ENCODE measurements at regions not wholly inside any gene's neighbourhood (a gene's known extent, or its start where the extent isn't known, plus 50 kb on each side); places are given as distances from the start of the nearest gene placed in this dataset.

DNA sequence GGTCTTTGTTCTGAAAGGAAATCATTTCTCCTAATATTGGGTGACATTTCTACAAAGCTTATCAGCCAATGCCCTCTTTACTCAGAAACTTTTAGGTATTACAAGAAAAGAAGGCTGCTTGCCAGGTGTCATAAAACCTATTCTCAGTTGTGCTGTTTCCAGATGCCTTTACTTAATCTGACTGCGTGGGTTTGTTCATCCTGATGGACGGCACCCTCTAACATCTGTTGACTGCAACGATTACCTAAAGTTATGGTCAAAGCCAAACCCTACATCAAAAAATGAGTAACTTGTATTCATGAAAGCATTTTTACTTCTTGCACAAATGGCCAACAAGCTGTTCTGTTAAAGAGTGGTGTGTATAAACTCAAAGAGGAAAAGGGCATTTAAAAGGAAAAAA, 207.7 kb upstream of the PDZRN3 start:
- H3K36me3 ChIP-seq (ENCODE audit: control insufficient read depth in 1 of 2, insufficient read depth in 2 of 2, low read length in 2 of 2) = no peaks in the 10 kb centered on the region
- no peak overlapping the region for H2BK120ac ChIP-seq (ENCODE audit: insufficient read depth, low read length, poor library complexity)
- no peak overlapping the region for H3K23ac ChIP-seq (ENCODE audit: low read length)
- H4K8ac ChIP-seq (ENCODE audit: low read depth, low read length) = no peak overlapping the region
- H2AK5ac ChIP-seq (ENCODE audit: low read length) = no peak overlapping the region
- no peak overlapping the region for H3K27ac ChIP-seq (ENCODE audit: low read depth, low read length)
- H3K4me3 ChIP-seq (ENCODE audit: low read depth, low read length) = no peak overlapping the region
- H3K79me2 ChIP-seq (ENCODE audit: control insufficient read depth, insufficient read depth, low read length, poor library complexity) = no peaks in the 10 kb centered on the region
- H3K18ac ChIP-seq (ENCODE audit: low read length) = no peak overlapping the region
- no peak overlapping the region for H4K12ac ChIP-seq (ENCODE audit: low read depth, low read length)
- no peak overlapping the region for H2AFZ ChIP-seq (ENCODE audit: insufficient read depth, low read length, poor library complexity)
- no peaks in the 10 kb centered on the region for H3K4me1 ChIP-seq (ENCODE audit: control insufficient read depth in 1 of 2, insufficient read depth in 2 of 2, low read length in 2 of 2)
- H4K91ac ChIP-seq (ENCODE audit: low read depth, low read length) = no peak overlapping the region
- H3K4ac ChIP-seq (ENCODE audit: low read depth, low read length) = no peak overlapping the region
- no peak overlapping the region for H3K4me2 ChIP-seq (ENCODE audit: low read length)
- no peaks in the 10 kb centered on the region for H3K27me3 ChIP-seq (ENCODE audit: insufficient read depth, low read length)
- no peak overlapping the region for H2BK12ac ChIP-seq (ENCODE audit: low read length)
- no peak for DNase-seq
- H3K9ac ChIP-seq (ENCODE audit: low read length) = no peak overlapping the region
- H3K9me3 ChIP-seq (ENCODE audit: insufficient read depth, low read depth, low read length) = peaks cover 4% of the 10 kb centered on the region
- no CpG with 5 or more reads among the region's 3 CpGs for WGBS (ENCODE audit: extremely low coverage, insufficient coverage, insufficient read length)
- H3K79me1 ChIP-seq (ENCODE audit: low read length) = no peaks in the 10 kb centered on the region
- no peak overlapping the region for H2BK5ac ChIP-seq (ENCODE audit: low read depth, low read length, poor library complexity)
- no peak overlapping the region for H3K14ac ChIP-seq (ENCODE audit: low read length)

DNA sequence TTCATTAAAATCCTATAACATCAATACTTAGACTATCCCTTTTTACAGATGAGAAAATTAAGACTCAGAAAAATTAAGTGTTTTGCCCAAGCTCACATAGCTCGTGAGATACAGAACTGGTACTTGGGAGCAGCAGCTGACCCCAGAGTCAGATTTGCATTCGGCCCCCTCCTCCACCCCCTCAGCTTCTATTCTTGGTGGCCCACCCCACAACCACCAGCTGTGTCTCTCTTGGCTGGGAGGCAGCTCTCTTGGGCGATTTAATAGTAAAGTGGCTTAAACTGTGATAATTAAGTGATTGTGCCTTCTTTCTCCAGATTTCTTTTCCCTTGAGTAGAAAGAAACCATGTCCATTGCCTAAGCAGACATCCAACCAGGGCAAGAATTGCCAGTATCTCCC, 203.6 kb upstream of the PDZRN3 start:
- Histone ChIP-seq H3K4me2 (ENCODE audit: low read length) (no peak overlapping the region), H2BK12ac (ENCODE audit: low read length) (no peak overlapping the region), H3K4me1 (ENCODE audit: control insufficient read depth in 1 of 2, insufficient read depth in 2 of 2, low read length in 2 of 2) (no peaks in the 10 kb centered on the region), H2BK5ac (ENCODE audit: low read depth, low read length, poor library complexity) (no peak overlapping the region), H3K27me3 (ENCODE audit: insufficient read depth, low read length) (no peaks in the 10 kb centered on the region), H3K23ac (ENCODE audit: low read length) (no peak overlapping the region), H4K12ac (ENCODE audit: low read depth, low read length) (no peak overlapping the region), H3K18ac (ENCODE audit: low read length) (no peak overlapping the region), H2AFZ (ENCODE audit: insufficient read depth, low read length, poor library complexity) (no peak overlapping the region), H2AK5ac (ENCODE audit: low read length) (no peak overlapping the region), H4K91ac (ENCODE audit: low read depth, low read length) (no peak overlapping the region), H3K9me3 (ENCODE audit: insufficient read depth, low read depth, low read length) (no peaks in the 10 kb centered on the region), H3K79me1 (ENCODE audit: low read length) (no peaks in the 10 kb centered on the region), H3K27ac (ENCODE audit: low read depth, low read length) (no peak overlapping the region), H3K36me3 (ENCODE audit: control insufficient read depth in 1 of 2, insufficient read depth in 2 of 2, low read length in 2 of 2) (no peaks in the 10 kb centered on the region), H3K14ac (ENCODE audit: low read length) (no peak overlapping the region), H2BK120ac (ENCODE audit: insufficient read depth, low read length, poor library complexity) (no peak overlapping the region), H3K4ac (ENCODE audit: low read depth, low read length) (no peak overlapping the region), H3K4me3 (ENCODE audit: low read depth, low read length) (no peak overlapping the region), H3K9ac (ENCODE audit: low read length) (no peak overlapping the region), H4K8ac (ENCODE audit: low read depth, low read length) (no peak overlapping the region), H3K79me2 (ENCODE audit: control insufficient read depth, insufficient read depth, low read length, poor library complexity) (no peaks in the 10 kb centered on the region)
- no peak for DNase-seq
- no CpG with 5 or more reads among the region's 3 CpGs for WGBS (ENCODE audit: extremely low coverage, insufficient coverage, insufficient read length)

- Histone ChIP-seq H3K79me1 (ENCODE audit: low read length) (no peaks in the 10 kb centered on the region), H3K27ac (ENCODE audit: low read depth, low read length) (no peak overlapping the region), H4K91ac (ENCODE audit: low read depth, low read length) (no peak overlapping the region), H2BK120ac (ENCODE audit: insufficient read depth, low read length, poor library complexity) (no peak overlapping the region), H2AFZ (ENCODE audit: insufficient read depth, low read length, poor library complexity) (no peak overlapping the region), H3K36me3 (ENCODE audit: control insufficient read depth in 1 of 2, insufficient read depth in 2 of 2, low read length in 2 of 2) (no peaks in the 10 kb centered on the region), H4K12ac (ENCODE audit: low read depth, low read length) (no peak overlapping the region), H4K8ac (ENCODE audit: low read depth, low read length) (no peak overlapping the region), H3K4me2 (ENCODE audit: low read length) (no peak overlapping the region), H3K79me2 (ENCODE audit: control insufficient read depth, insufficient read depth, low read length, poor library complexity) (no peaks in the 10 kb centered on the region), H3K9ac (ENCODE audit: low read length) (no peak overlapping the region), H3K4ac (ENCODE audit: low read depth, low read length) (no peak overlapping the region), H3K9me3 (ENCODE audit: insufficient read depth, low read depth, low read length) (no peaks in the 10 kb centered on the region), H3K23ac (ENCODE audit: low read length) (no peak overlapping the region), H3K14ac (ENCODE audit: low read length) (no peak overlapping the region), H2BK12ac (ENCODE audit: low read length) (no peak overlapping the region), H2BK5ac (ENCODE audit: low read depth, low read length, poor library complexity) (no peak overlapping the region), H3K4me1 (ENCODE audit: control insufficient read depth in 1 of 2, insufficient read depth in 2 of 2, low read length in 2 of 2) (no peaks in the 10 kb centered on the region), H3K4me3 (ENCODE audit: low read depth, low read length) (no peak overlapping the region), H3K18ac (ENCODE audit: low read length) (no peak overlapping the region), H3K27me3 (ENCODE audit: insufficient read depth, low read length) (no peaks in the 10 kb centered on the region), H2AK5ac (ENCODE audit: low read length) (no peak overlapping the region)
- WGBS (ENCODE audit: extremely low coverage, insufficient coverage, insufficient read length) = no CpG with 5 or more reads among the region's 2 CpGs
- DNase-seq = no peak
Measured at GRCh38 chr3:73827725-73828211, 203.0 kb upstream of the PDZRN3 start.

- no peak overlapping the region for H2BK5ac ChIP-seq (ENCODE audit: low read depth, low read length, poor library complexity)
- no peak overlapping the region for H4K12ac ChIP-seq (ENCODE audit: low read depth, low read length)
- no peak overlapping the region for H3K23ac ChIP-seq (ENCODE audit: low read length)
- no peak overlapping the region for H3K4ac ChIP-seq (ENCODE audit: low read depth, low read length)
- no peak overlapping the region for H4K8ac ChIP-seq (ENCODE audit: low read depth, low read length)
- no peak overlapping the region for H3K4me2 ChIP-seq (ENCODE audit: low read length)
- no peak overlapping the region for H4K91ac ChIP-seq (ENCODE audit: low read depth, low read length)
- H3K36me3 ChIP-seq (ENCODE audit: control insufficient read depth in 1 of 2, insufficient read depth in 2 of 2, low read length in 2 of 2) = no peaks in the 10 kb centered on the region
- no peak overlapping the region for H2AFZ ChIP-seq (ENCODE audit: insufficient read depth, low read length, poor library complexity)
- no peak for DNase-seq
- H3K18ac ChIP-seq (ENCODE audit: low read length) = no peak overlapping the region
- H2BK120ac ChIP-seq (ENCODE audit: insufficient read depth, low read length, poor library complexity) = no peak overlapping the region
- no peak overlapping the region for H3K4me3 ChIP-seq (ENCODE audit: low read depth, low read length)
- H2BK12ac ChIP-seq (ENCODE audit: low read length) = no peak overlapping the region
- H2AK5ac ChIP-seq (ENCODE audit: low read length) = no peak overlapping the region
- H3K27me3 ChIP-seq (ENCODE audit: insufficient read depth, low read length) = no peaks in the 10 kb centered on the region
- no CpG with 5 or more reads among the region's 2 CpGs for whole genome bisulfite sequencing (ENCODE audit: extremely low coverage, insufficient coverage, insufficient read length)
- H3K4me1 ChIP-seq (ENCODE audit: control insufficient read depth in 1 of 2, insufficient read depth in 2 of 2, low read length in 2 of 2) = no peaks in the 10 kb centered on the region
- no peaks in the 10 kb centered on the region for H3K9me3 ChIP-seq (ENCODE audit: insufficient read depth, low read depth, low read length)
- H3K79me1 ChIP-seq (ENCODE audit: low read length) = no peaks in the 10 kb centered on the region
- no peak overlapping the region for H3K14ac ChIP-seq (ENCODE audit: low read length)
- no peak overlapping the region for H3K9ac ChIP-seq (ENCODE audit: low read length)
- H3K27ac ChIP-seq (ENCODE audit: low read depth, low read length) = no peak overlapping the region
- no peaks in the 10 kb centered on the region for H3K79me2 ChIP-seq (ENCODE audit: control insufficient read depth, insufficient read depth, low read length, poor library complexity)
Measured at GRCh38 chr3:73827204-73827603, 202.5 kb upstream of the PDZRN3 start.

Measured in trophoblast cell (in vitro differentiated cells and primary cell).